Stimulated activated CD8-positive, alpha-beta memory T cell treated with anti-CD3 and anti-CD28 coated beads, Interleukin-7, amount 100 ng/mL, for 48 hours (primary cell): ENCODE measurements at regions not wholly inside any gene's neighbourhood (a gene's known extent, or its start where the extent isn't known, plus 50 kb on each side); places are given as distances from the start of the nearest gene placed in this dataset.
"Not testable (repeated sequence)": the region's sequence is repeated elsewhere in the genome, so short reads cannot be mapped to it uniquely, and the experiment has no call there.

ENCODE experiments used
- DNase-seq, 2 donors: peaks; one replicate each; pipeline ENCODE4 v3.0.0-alpha.2; 2020; ENCODE audit warnings: low read depth in 1 of 2; ENCODE audit errors: extremely low read depth in 1 of 2

GRCh38 chr10:124248056-124249045, 155.0 kb upstream of the CHST15 start:
- no peak for DNase-seq

- DNase-seq: no peak
These were observed 152.5 kb upstream of the CHST15 start for GRCh38 chr10:124245806-124246440.

GRCh38 chr10:124245191-124245590, 151.8 kb upstream of the CHST15 start:
- no peak for DNase-seq

GRCh38 chr10:124244256-124244877, 151.0 kb upstream of the CHST15 start:
- no peak for DNase-seq

GRCh38 chr10:124243702-124244121, 150.3 kb upstream of the CHST15 start:
- no peak for DNase-seq

- DNase-seq: no peak
These were observed 149.4 kb upstream of the CHST15 start for GRCh38 chr10:124242791-124243190.

GRCh38 chr10:124242365-124242764, 149.0 kb upstream of the CHST15 start:
- no peak for DNase-seq

- DNase-seq: not testable (repeated sequence)
These were observed 148.1 kb upstream of the CHST15 start for GRCh38 chr10:124241510-124241909.

- no peak for DNase-seq
These were observed 147.5 kb upstream of the CHST15 start for GRCh38 chr10:124240839-124241291.

GRCh38 chr10:124239696-124240095, 146.3 kb upstream of the CHST15 start:
- no peak for DNase-seq

- no peak for DNase-seq
These were observed 145.7 kb upstream of the CHST15 start for GRCh38 chr10:124239134-124239533.

- no peak for DNase-seq
These were observed 145.0 kb upstream of the CHST15 start for GRCh38 chr10:124238367-124238766.

GRCh38 chr10:124237282-124237961, 144.0 kb upstream of the CHST15 start:
- no peak for DNase-seq

GRCh38 chr10:124236816-124237215, 143.4 kb upstream of the CHST15 start:
- DNase-seq: no peak

GRCh38 chr10:124236136-124236535, 142.7 kb upstream of the CHST15 start:
- DNase-seq: no peak

GRCh38 chr10:124235232-124235631, 141.8 kb upstream of the CHST15 start:
- no peak for DNase-seq

- no peak for DNase-seq
These were observed 140.2 kb upstream of the CHST15 start for GRCh38 chr10:124233546-124234138.

GRCh38 chr10:124232686-124233545, 139.5 kb upstream of the CHST15 start:
- no peak for DNase-seq
